Cardiac fibroblast (primary cell): ENCODE measurements at regions not wholly inside any gene's neighbourhood (a gene's known extent, or its start where the extent isn't known, plus 50 kb on each side); places are given as distances from the start of the nearest gene placed in this dataset.

ENCODE experiments used
- DNase-seq, 2 donors: peaks; one replicate each; pipeline versions ENCODE4 v3.0.0 to v3.0.0-alpha.2; 2010; ENCODE audit warnings: low read depth in 2 of 2
- H3K4me3 ChIP-seq, 2 donors: replicated peaks in 1 of 2; 1 replicate in 1 of 2; 2 replicates in 1 of 2; pipeline ENCODE4 v1.5.1; 2011; ENCODE audit warnings: low read depth in 2 of 2, low read length in 2 of 2, mild to moderate bottlenecking in 2 of 2, moderate library complexity in 1 of 2
- CTCF ChIP-seq: IDR thresholded peaks from one replicate; pipeline ENCODE4 v1.5.1; 2011; ENCODE audit warnings: low read depth, mild to moderate bottlenecking, low read length, inconsistent platforms

DNA sequence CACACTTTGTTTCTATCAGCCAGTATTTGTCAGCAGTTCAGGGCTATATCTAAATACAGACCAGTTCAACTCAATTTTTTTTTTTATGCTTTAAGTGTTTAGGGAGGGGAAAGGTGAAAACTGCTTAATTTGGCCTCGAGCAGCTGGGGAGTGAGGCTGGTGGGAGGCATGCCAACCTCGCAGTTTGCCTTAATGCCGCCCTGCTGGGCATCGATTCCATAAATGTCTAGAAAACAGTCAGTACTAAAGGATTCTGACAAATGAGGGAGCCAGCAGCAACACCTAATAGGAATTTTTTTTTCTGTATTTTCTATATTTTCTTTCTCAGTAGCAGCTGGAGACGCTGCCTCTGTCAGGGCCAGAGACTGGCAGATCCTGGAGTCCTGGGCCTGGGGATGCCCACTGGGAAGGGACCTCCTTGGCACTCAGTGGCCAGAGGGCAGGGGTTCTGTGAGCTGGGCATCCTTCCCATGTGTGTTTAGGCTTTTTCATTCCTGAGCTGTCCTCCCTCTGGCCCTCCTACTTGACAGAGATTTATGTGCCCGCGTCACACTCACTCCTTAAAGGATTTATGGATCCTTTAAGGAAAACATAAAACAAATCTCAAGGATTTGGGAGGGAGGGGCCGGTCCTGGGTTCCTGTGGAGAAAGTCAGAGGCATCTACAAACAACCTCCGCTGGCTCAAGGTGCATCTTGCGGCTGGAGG is 117.8 kb downstream of the WNT5A start:
- no peak for TF ChIP-seq CTCF
- no peak for DNase-seq
- H3K4me3 ChIP-seq, result no peak overlapping the region

GRCh38 chr3:55368366-55368765 is 118.7 kb downstream of the WNT5A start:
- H3K4me3 ChIP-seq, result no peak overlapping the region
- DNase-seq, result no peak
- TF ChIP-seq CTCF, result no peak

GRCh38 chr3:55367384-55367783 is 119.7 kb downstream of the WNT5A start:
- H3K4me3 ChIP-seq, result no peak overlapping the region
- TF ChIP-seq CTCF, result no peak
- no peak for DNase-seq

DNA sequence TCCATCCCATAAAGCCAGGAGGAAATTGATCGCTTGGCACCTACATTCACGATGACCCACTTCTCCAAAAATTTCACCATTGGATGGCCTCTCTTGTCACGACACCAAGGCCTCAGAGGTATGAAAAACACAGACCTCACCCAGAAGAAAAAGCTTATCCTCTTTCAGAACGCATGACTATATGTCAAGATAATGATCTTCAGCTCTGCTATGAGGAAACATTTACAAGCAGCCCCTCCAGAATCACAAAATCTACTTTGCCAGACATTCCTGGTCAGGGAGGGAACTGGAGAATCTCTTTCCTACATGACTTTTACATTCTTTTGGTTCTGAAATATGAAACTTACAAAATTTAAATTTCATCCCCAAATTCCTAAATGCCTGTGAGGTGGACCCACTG is 122.7 kb downstream of the WNT5A start:
- DNase-seq, result peak in 1 of 2 donors; percentile 14
- H3K4me3 ChIP-seq, result no peak overlapping the region
- TF ChIP-seq CTCF, result no peak

- no peak for TF ChIP-seq CTCF
- H3K4me3 ChIP-seq, result no peak overlapping the region
- peak in 1 of 2 donors; percentile 75 for DNase-seq
Observed at GRCh38 chr3:55362210-55362960, 124.7 kb downstream of the WNT5A start.

- DNase-seq, result no peak
- TF ChIP-seq CTCF, result no peak
- H3K4me3 ChIP-seq, result no peak overlapping the region
Observed at GRCh38 chr3:55357796-55358195, 129.3 kb downstream of the WNT5A start.
